Uterus (tissue), 3 donors: ENCODE measurements at regions not wholly inside any gene's neighbourhood (a gene's known extent, or its start where the extent isn't known, plus 50 kb on each side); places are given as distances from the start of the nearest gene placed in this dataset.
A peak's percentile ranks its signal among the peaks of the same experiment; 100 is the strongest.

ENCODE experiments used
- DNase-seq, 2 donors: peaks; one replicate each; pipeline ENCODE4 v3.0.0-alpha.2; 2019 to 2020
- H3K27ac ChIP-seq, 2 donors: fragments of 200-600 bp; sonication (generic); 1 replicate in 1 of 2; 2 replicates in 1 of 2; pipeline ENCODE4 v1.5.1; 2016 to 2018
- H3K27me3 ChIP-seq, 2 donors: fragments of 200-600 bp; sonication (generic); one replicate each; pipeline ENCODE4 v1.5.1; 2018 to 2019; ENCODE audit warnings: control low read depth in 1 of 2
- H3K36me3 ChIP-seq, 2 donors: fragments of 200-600 bp; sonication (generic); one replicate each; pipeline ENCODE4 v1.5.1; 2019; ENCODE audit warnings: control low read depth in 1 of 2
- H3K4me1 ChIP-seq, 2 donors: fragments of 200-600 bp; sonication (generic); one replicate each; pipeline ENCODE4 v1.5.1; 2018 to 2019; ENCODE audit warnings: control low read depth in 1 of 2
- H3K4me3 ChIP-seq, 2 donors: fragments of 200-600 bp; sonication (generic); 1 replicate in 1 of 2; 2 replicates in 1 of 2; pipeline ENCODE4 v1.5.1; 2018 to 2019; ENCODE audit warnings: mild to moderate bottlenecking in 1 of 2
- H3K9me3 ChIP-seq, 2 donors: fragments of 200-600 bp; sonication (generic); one replicate each; pipeline ENCODE4 v1.5.1; 2019; ENCODE audit warnings: control low read depth in 1 of 2
- POLR2A ChIP-seq, 2 donors: fragments of 450-650 bp; IDR thresholded peaks; one replicate each; pipeline ENCODE4 v1.6.1; 2016; ENCODE audit warnings: antibody characterized with exemption in 2 of 2, mild to moderate bottlenecking in 1 of 2, moderate library complexity in 1 of 2
- intact Hi-C: fragments of 100-400 bp; cut with DNase I; formaldehyde crosslinking; loops from one replicate; pipeline ENCODE4 v1.15.1; 2023; ENCODE audit warnings: low total_unique reads
- TF ChIP-seq, protein P1 (sequence below), 4 experiments: fragments of 200-600 bp in 2 of 4; fragments of 450-650 bp in 2 of 4; sonication (generic) in 2 of 4; IDR thresholded peaks; one replicate each; pipeline ENCODE4 v1.5.1; 2016 to 2019; ENCODE audit warnings: antibody characterized with exemption in 4 of 4, mild to moderate bottlenecking in 2 of 4, moderate library complexity in 1 of 4
- donor health status: DM: yes; HTN: yes; CAD: no.

DNA sequence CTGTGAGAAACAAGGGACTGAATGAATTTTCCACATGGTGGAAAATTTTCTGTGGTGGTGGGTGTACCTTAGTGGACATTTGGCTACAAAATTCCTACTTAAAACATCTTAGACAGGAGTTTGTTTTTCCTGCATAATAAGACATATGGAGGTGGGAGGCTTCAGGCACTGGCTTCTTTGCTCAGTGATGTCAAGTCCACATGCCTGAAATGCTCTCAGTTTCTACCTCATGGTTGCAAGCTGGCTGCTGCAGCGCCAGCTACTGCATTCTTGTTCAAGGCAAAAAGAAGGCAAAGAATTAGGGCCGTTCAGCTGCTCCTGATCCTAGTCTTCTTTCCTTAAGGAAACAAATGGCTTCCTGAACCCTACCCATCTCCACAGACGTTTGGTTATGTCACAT is 99.9 kb upstream of the FAM204A start:
- Histone ChIP-seq H3K36me3 (no peaks in the 10 kb centered on the region), H3K27me3 (no peaks in the 10 kb centered on the region), H3K9me3 (no peaks in the 10 kb centered on the region), H3K27ac (no peak overlapping the region), H3K4me1 (no peaks in the 10 kb centered on the region), H3K4me3 (no peak overlapping the region)
- intact Hi-C loops = no loop called here
- no peak for DNase-seq
- TF ChIP-seq, protein P1, sequence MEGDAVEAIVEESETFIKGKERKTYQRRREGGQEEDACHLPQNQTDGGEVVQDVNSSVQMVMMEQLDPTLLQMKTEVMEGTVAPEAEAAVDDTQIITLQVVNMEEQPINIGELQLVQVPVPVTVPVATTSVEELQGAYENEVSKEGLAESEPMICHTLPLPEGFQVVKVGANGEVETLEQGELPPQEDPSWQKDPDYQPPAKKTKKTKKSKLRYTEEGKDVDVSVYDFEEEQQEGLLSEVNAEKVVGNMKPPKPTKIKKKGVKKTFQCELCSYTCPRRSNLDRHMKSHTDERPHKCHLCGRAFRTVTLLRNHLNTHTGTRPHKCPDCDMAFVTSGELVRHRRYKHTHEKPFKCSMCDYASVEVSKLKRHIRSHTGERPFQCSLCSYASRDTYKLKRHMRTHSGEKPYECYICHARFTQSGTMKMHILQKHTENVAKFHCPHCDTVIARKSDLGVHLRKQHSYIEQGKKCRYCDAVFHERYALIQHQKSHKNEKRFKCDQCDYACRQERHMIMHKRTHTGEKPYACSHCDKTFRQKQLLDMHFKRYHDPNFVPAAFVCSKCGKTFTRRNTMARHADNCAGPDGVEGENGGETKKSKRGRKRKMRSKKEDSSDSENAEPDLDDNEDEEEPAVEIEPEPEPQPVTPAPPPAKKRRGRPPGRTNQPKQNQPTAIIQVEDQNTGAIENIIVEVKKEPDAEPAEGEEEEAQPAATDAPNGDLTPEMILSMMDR (IDR thresholded peaks at IDR 0.05) = no peak
- TF ChIP-seq POLR2A (IDR thresholded peaks at IDR 0.05) = no peak

DNA sequence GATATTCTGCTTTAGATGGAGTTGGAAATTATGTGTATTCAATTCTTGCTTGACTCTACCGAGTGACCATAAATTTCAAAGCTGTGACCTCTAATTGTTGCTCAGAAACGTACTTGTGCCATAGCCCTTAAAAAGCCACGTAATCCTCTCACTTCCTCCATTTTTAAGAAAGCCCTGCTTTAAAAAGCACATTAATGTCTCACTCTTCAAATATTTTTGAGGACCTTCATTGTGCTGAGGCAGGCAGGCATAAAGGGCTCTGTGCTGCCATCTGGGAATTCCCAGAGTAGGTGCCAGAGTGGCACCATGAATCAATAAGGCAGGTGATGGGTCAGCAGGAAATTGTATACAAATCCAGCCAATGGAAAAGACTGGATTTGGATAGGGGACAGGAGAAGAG is 97.7 kb upstream of the FAM204A start:
- Histone ChIP-seq H3K27me3 (no peaks in the 10 kb centered on the region), H3K4me1 (no peaks in the 10 kb centered on the region), H3K36me3 (no peaks in the 10 kb centered on the region), H3K9me3 (no peaks in the 10 kb centered on the region), H3K27ac (no peak overlapping the region), H3K4me3 (no peak overlapping the region)
- no peak for TF ChIP-seq POLR2A (IDR thresholded peaks at IDR 0.05)
- TF ChIP-seq, protein P1 (IDR thresholded peaks at IDR 0.05) = no peak
- intact Hi-C loops = no loop called here
- no peak for DNase-seq

DNA sequence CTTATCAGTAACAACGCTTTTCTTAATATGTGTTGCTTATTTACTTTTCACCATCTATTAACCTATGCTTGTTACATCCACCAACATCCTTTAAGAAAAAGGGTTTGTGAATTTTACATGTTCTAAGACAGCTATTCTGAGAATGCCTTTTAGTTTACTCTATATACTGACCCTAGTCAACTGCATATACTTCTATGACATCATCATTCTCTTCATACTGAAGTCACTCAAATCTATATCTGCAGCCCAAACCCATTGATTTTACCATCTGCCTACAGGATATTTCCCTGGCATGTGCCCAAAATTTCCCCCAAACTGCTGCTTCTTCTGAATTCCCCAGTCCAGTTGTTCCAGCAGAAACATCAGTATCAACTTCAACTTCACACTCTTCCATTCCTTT is 94.6 kb upstream of the FAM204A start:
- no peak overlapping the region for H3K27ac ChIP-seq
- no peaks in the 10 kb centered on the region for H3K27me3 ChIP-seq
- H3K9me3 ChIP-seq = no peaks in the 10 kb centered on the region
- no peak overlapping the region for H3K4me3 ChIP-seq
- intact Hi-C loops = no loop called here
- no peaks in the 10 kb centered on the region for H3K36me3 ChIP-seq
- TF ChIP-seq POLR2A (IDR thresholded peaks at IDR 0.05) = no peak
- TF ChIP-seq, protein P1 (IDR thresholded peaks at IDR 0.05) = no peak
- H3K4me1 ChIP-seq = no peaks in the 10 kb centered on the region
- DNase-seq = no peak

DNA sequence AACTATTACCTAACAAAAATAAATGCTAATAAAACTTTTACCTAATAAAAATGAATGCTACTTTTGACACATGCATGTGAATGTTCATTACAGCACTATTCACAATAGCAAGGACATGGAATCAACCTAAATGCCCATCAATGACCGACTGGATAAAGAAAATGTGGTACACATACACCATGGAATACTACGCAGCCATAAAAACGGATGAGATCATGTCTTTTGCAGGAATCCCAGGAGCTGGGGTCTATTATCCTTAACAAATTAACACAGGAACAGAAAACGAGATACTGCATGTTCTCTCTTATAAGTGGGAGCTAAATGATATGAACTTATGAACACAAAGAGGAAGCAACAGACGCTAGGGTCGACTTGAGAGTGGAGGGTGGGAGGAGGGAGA is 88.1 kb upstream of the FAM204A start:
- intact Hi-C loops = no loop called here
- Histone ChIP-seq H3K27me3 (no peaks in the 10 kb centered on the region), H3K9me3 (no peaks in the 10 kb centered on the region), H3K27ac (no peak overlapping the region), H3K4me1 (no peaks in the 10 kb centered on the region), H3K36me3 (no peaks in the 10 kb centered on the region), H3K4me3 (no peak overlapping the region)
- no peak for DNase-seq
- TF ChIP-seq, protein P1 (IDR thresholded peaks at IDR 0.05) = no peak
- TF ChIP-seq POLR2A (IDR thresholded peaks at IDR 0.05) = no peak

DNA sequence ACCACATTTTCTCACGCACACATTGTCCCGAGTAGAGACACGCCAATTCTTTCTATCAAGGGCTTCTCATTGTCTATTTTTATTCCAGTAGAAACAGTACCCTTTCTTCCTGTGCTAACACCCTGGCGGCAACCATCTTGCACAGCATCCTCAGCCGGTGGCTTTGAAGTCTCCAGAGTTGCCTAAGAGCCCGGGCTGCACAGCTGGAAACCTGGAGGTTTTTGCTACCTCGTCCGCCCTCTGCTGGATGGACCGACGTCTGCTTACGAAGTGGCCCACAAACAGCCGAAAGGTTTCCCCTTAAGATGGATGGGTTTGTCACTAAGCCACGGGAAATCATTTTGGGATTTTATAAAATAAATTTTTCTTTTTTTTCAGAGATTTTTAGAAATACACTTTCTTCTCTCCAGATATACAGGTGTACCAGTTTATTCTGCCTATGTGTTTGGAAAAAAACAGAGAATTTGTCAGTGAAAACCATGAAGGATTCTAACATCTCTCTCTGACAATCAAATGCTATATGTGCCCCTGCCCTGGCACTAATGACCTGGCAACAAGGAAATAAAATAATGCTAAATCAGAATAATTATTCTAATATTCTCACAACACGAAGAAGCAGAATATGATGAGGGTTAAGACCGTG is 81.8 kb upstream of the FAM204A start:
- H3K4me3 ChIP-seq = no peak overlapping the region
- H3K36me3 ChIP-seq = no peaks in the 10 kb centered on the region
- peak; percentile 88 to 90 for DNase-seq
- no peak for TF ChIP-seq POLR2A (IDR thresholded peaks at IDR 0.05)
- TF ChIP-seq, protein P1 (IDR thresholded peaks at IDR 0.05) = peak; percentile 54 to 83 (median 68)
- H3K27ac ChIP-seq = no peak overlapping the region
- no peaks in the 10 kb centered on the region for H3K4me1 ChIP-seq
- no peaks in the 10 kb centered on the region for H3K9me3 ChIP-seq
- H3K27me3 ChIP-seq = no peaks in the 10 kb centered on the region
- intact Hi-C loops = no loop called here
